ENCODE measurements at regions not wholly inside any gene's neighbourhood (a gene's known extent, or its start where the extent isn't known, plus 50 kb on each side); places are given as distances from the start of the nearest gene placed in this dataset.

DNA sequence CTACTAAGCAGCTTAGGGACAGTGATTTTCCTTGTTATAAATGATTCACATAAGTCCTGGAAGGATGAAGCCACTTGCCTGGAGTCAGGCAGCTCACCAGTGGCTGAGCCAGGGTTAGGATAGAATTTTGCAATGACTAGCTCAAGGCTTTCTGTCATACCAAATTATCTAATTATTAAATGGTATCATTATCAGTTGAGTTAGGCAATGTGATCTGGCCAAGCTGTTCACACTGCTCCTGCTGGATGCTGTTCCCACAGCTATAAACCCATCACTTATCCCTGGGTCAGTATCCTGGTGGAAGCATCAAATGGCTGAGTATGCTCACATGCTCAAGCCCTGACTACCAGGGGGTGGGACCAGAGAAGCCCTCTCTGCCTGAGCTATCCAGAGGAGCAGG lies 235.2 kb downstream of the MTX2 start:
- no peaks in the 10 kb centered on the region for H3K9me3 ChIP-seq (ENCODE audit: insufficient read depth, low read depth, low read length)
- H3K4me1 ChIP-seq (ENCODE audit: insufficient read depth, low read length): no peaks in the 10 kb centered on the region
- no peak overlapping the region for H3K4me3 ChIP-seq (ENCODE audit: low read length)
- no peaks in the 10 kb centered on the region for H3K36me3 ChIP-seq (ENCODE audit: insufficient read depth, low read length)
- peaks cover 15% of the 10 kb centered on the region for H3K27me3 ChIP-seq (ENCODE audit: insufficient read depth, low read length)
- H3K27ac ChIP-seq (ENCODE audit: low read depth, low read length): no peak overlapping the region
- H3K9ac ChIP-seq (ENCODE audit: low read depth, low read length): no peak overlapping the region

- H3K4me3 ChIP-seq (ENCODE audit: low read length): no peak overlapping the region
- no peak overlapping the region for H3K9ac ChIP-seq (ENCODE audit: low read depth, low read length)
- H3K27me3 ChIP-seq (ENCODE audit: insufficient read depth, low read length): peaks cover 3% of the 10 kb centered on the region; the same call in 1 of the 2 replicates
- H3K4me1 ChIP-seq (ENCODE audit: insufficient read depth, low read length): no peaks in the 10 kb centered on the region
- no peaks in the 10 kb centered on the region for H3K36me3 ChIP-seq (ENCODE audit: insufficient read depth, low read length)
- H3K9me3 ChIP-seq (ENCODE audit: insufficient read depth, low read depth, low read length): no peaks in the 10 kb centered on the region
- H3K27ac ChIP-seq (ENCODE audit: low read depth, low read length): no peak overlapping the region
- WGBS: 96% methylated on average over 3 of the region's 3 CpGs
These were observed 238.5 kb downstream of the MTX2 start for GRCh38 chr2:176507786-176508185.

DNA sequence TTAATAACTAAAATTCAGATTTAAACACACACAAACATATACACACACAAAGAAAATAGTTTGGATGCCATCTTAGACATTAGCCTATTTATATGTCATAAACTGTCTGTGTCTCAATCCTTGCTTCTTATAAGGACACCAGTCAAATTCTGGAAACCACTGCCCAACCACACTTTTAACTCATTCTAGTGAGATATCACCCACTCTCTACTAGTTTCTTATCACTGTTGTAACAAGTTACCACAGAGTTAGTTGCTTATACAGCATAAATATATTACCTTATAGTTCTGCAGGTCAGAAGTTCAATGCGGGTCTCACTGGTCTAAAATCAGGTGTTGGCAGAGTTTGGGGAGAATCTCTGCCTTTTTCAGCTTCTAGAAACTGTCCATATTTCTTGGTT lies 239.1 kb downstream of the MTX2 start:
- Histone ChIP-seq H3K9me3 (ENCODE audit: insufficient read depth, low read depth, low read length) (no peaks in the 10 kb centered on the region), H3K27me3 (ENCODE audit: insufficient read depth, low read length) (no peaks in the 10 kb centered on the region; the same call in 1 of the 2 replicates), H3K4me1 (ENCODE audit: insufficient read depth, low read length) (no peaks in the 10 kb centered on the region), H3K36me3 (ENCODE audit: insufficient read depth, low read length) (no peaks in the 10 kb centered on the region), H3K27ac (ENCODE audit: low read depth, low read length) (no peak overlapping the region), H3K9ac (ENCODE audit: low read depth, low read length) (no peak overlapping the region), H3K4me3 (ENCODE audit: low read length) (no peak overlapping the region)
- 91% methylated on average over 1 of the region's 1 CpG for WGBS

GRCh38 chr2:176508984-176509740 lies 239.9 kb downstream of the MTX2 start:
- Histone ChIP-seq H3K36me3 (ENCODE audit: insufficient read depth, low read length) (no peaks in the 10 kb centered on the region), H3K27ac (ENCODE audit: low read depth, low read length) (no peak overlapping the region), H3K27me3 (ENCODE audit: insufficient read depth, low read length) (peaks cover 3% of the 10 kb centered on the region; the same call in 1 of the 2 replicates), H3K9me3 (ENCODE audit: insufficient read depth, low read depth, low read length) (no peaks in the 10 kb centered on the region), H3K4me3 (ENCODE audit: low read length) (no peak overlapping the region), H3K9ac (ENCODE audit: low read depth, low read length) (no peak overlapping the region), H3K4me1 (ENCODE audit: insufficient read depth, low read length) (no peaks in the 10 kb centered on the region)
- whole genome bisulfite sequencing: 88% methylated on average over 5 of the region's 5 CpGs

DNA sequence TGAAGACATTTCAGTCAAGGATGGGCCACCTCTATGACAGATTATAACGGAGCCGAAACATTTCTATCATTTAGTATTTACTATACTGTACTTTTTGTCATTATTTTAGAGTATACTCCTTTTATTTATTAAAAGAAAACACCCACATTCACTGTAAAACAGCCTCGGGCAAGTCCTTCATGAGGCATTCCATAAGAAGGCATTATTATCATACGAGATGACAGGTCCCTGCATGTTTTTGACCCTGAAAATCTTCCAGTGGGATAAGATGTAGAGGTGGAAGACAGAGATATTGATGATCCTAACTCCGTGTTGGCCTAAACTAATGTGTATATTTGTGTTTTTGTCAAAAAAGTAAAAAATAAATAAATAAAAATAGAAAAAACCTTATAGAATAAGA lies 245.0 kb downstream of the MTX2 start:
- H3K36me3 ChIP-seq (ENCODE audit: insufficient read depth, low read length): no peaks in the 10 kb centered on the region
- H3K9ac ChIP-seq (ENCODE audit: low read depth, low read length): no peak overlapping the region
- no peak overlapping the region for H3K4me3 ChIP-seq (ENCODE audit: low read length)
- H3K27me3 ChIP-seq (ENCODE audit: insufficient read depth, low read length): peaks cover 51% of the 10 kb centered on the region
- no peaks in the 10 kb centered on the region for H3K4me1 ChIP-seq (ENCODE audit: insufficient read depth, low read length)
- WGBS: 88% methylated on average over 3 of the region's 5 CpGs
- H3K9me3 ChIP-seq (ENCODE audit: insufficient read depth, low read depth, low read length): no peaks in the 10 kb centered on the region
- no peak overlapping the region for H3K27ac ChIP-seq (ENCODE audit: low read depth, low read length)

- H3K4me3 ChIP-seq (ENCODE audit: low read length): no peak overlapping the region
- 92% methylated on average over 5 of the region's 6 CpGs for WGBS
- no peaks in the 10 kb centered on the region for H3K36me3 ChIP-seq (ENCODE audit: insufficient read depth, low read length)
- no peak overlapping the region for H3K9ac ChIP-seq (ENCODE audit: low read depth, low read length)
- peaks cover 58% of the 10 kb centered on the region for H3K27me3 ChIP-seq (ENCODE audit: insufficient read depth, low read length)
- H3K4me1 ChIP-seq (ENCODE audit: insufficient read depth, low read length): no peaks in the 10 kb centered on the region
- no peaks in the 10 kb centered on the region for H3K9me3 ChIP-seq (ENCODE audit: insufficient read depth, low read depth, low read length)
- H3K27ac ChIP-seq (ENCODE audit: low read depth, low read length): no peak overlapping the region
These were observed 245.7 kb downstream of the MTX2 start for GRCh38 chr2:176514805-176515500.

DNA sequence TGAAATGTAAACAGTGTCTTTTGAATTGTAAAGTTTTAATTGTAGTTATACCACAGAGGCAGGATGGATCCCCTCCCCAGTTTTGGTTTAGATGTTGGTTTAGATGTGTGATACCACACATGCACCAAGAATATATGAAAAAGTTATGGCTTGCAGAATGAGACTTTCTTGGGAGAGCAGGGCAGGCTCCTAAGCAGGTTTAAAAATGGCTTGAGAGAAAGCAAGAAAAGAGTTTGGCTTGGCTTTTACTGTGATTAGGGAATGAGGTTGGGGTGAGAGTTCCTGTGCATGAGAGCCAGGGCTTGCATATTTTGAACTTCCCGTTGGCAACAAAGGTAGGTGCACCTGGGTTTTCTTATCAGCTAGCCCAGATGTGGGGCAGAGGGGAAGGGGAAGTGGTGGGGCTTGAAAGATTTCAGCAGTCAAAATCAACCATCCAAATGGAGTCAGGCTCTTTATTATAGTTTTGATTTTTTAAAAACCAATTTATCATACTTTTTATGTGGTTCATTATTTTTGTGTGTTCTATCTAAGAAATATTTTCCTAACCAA lies 246.9 kb downstream of the MTX2 start:
- 64% methylated on average over 1 of the region's 1 CpG for WGBS
- H3K27me3 ChIP-seq (ENCODE audit: insufficient read depth, low read length): peaks cover 70% of the 10 kb centered on the region
- H3K4me3 ChIP-seq (ENCODE audit: low read length): no peak overlapping the region
- H3K9me3 ChIP-seq (ENCODE audit: insufficient read depth, low read depth, low read length): no peaks in the 10 kb centered on the region
- H3K9ac ChIP-seq (ENCODE audit: low read depth, low read length): no peak overlapping the region
- H3K36me3 ChIP-seq (ENCODE audit: insufficient read depth, low read length): no peaks in the 10 kb centered on the region
- no peak overlapping the region for H3K27ac ChIP-seq (ENCODE audit: low read depth, low read length)
- no peaks in the 10 kb centered on the region for H3K4me1 ChIP-seq (ENCODE audit: insufficient read depth, low read length)

DNA sequence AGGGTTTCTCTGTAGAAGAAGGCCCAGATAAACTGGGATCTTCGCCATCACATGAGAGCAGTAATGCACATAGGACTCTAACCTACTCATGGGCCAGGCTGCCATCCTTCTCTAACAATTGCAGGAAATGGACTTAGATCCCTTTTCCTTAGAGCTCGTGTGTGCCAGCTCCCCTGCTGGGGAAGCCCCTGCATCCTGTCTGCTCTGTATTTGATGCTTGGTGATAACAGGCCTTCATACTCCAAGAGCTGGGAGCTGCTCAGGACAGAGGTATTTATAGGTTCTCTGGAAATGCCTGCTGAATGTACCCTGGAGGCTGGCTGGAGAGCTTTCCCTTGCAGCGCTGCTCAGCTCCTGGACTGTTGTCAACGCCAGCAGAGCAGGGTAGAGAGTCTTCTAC lies 249.6 kb downstream of the MTX2 start:
- H3K36me3 ChIP-seq (ENCODE audit: insufficient read depth, low read length): no peaks in the 10 kb centered on the region
- no peak overlapping the region for H3K4me3 ChIP-seq (ENCODE audit: low read length)
- 33% methylated on average over 4 of the region's 4 CpGs for WGBS
- no peak overlapping the region for H3K27ac ChIP-seq (ENCODE audit: low read depth, low read length)
- no peak overlapping the region for H3K9ac ChIP-seq (ENCODE audit: low read depth, low read length)
- no peaks in the 10 kb centered on the region; the same call in 1 of the 2 replicates for H3K4me1 ChIP-seq (ENCODE audit: insufficient read depth, low read length)
- peaks cover 86% of the 10 kb centered on the region for H3K27me3 ChIP-seq (ENCODE audit: insufficient read depth, low read length)
- H3K9me3 ChIP-seq (ENCODE audit: insufficient read depth, low read depth, low read length): no peaks in the 10 kb centered on the region

DNA sequence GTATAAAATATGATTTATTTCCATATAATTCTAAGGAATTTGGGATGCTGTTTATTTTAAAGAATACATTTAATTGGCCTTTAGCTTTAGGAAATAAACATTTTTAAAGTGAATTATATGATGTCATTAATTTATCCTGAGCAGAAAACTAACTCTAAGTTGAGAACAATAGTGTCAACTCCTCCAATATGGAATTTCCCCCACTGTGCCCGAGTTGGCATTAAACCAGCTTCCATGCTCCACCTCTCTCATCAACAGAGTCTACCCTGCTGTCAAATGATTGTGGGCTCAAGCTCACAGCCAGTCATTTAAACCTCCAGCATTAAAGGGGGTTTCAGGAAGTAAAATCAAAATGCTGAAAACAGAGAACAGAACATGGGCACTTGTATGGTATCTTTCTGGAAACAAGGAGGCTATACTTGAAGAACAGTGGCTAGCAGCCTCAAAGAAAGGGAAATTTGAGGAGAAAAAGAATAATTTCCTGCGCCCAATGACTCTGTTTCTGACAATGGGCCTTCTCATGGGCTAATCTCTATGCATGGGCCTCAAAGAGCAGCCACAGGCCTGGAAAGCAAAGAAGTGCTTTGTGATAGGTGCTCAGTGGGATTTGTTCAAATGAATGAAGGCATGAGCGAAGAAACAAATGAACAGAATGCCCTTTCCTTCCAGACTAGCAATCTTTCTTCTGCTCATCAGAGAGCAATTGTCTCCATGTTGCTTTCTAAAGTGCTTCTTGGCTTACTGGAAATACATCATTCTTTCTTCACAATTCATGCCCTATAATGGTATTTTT lies 252.8 kb downstream of the MTX2 start:
- Histone ChIP-seq H3K27me3 (ENCODE audit: insufficient read depth, low read length) (peaks cover 70% of the 10 kb centered on the region), H3K27ac (ENCODE audit: low read depth, low read length) (no peak overlapping the region), H3K4me1 (ENCODE audit: insufficient read depth, low read length) (no peaks in the 10 kb centered on the region; the same call in 1 of the 2 replicates), H3K36me3 (ENCODE audit: insufficient read depth, low read length) (no peaks in the 10 kb centered on the region), H3K4me3 (ENCODE audit: low read length) (no peak overlapping the region), H3K9ac (ENCODE audit: low read depth, low read length) (no peak overlapping the region), H3K9me3 (ENCODE audit: insufficient read depth, low read depth, low read length) (no peaks in the 10 kb centered on the region)
- 58% methylated on average over 3 of the region's 3 CpGs for WGBS

GRCh38 chr2:176525086-176525485 lies 255.8 kb downstream of the MTX2 start:
- WGBS: 94% methylated on average over 2 of the region's 2 CpGs
- no peak overlapping the region for H3K4me3 ChIP-seq (ENCODE audit: low read length)

More at GRCh38 chr2:176525086-176525485, 255.8 kb downstream of the MTX2 start:
- Histone ChIP-seq H3K36me3 (ENCODE audit: insufficient read depth, low read length) (no peaks in the 10 kb centered on the region), H3K27ac (ENCODE audit: low read depth, low read length) (no peak overlapping the region), H3K27me3 (ENCODE audit: insufficient read depth, low read length) (peaks cover 58% of the 10 kb centered on the region), H3K9ac (ENCODE audit: low read depth, low read length) (no peak overlapping the region), H3K4me1 (ENCODE audit: insufficient read depth, low read length) (no peaks in the 10 kb centered on the region; the same call in 1 of the 2 replicates), H3K9me3 (ENCODE audit: insufficient read depth, low read depth, low read length) (no peaks in the 10 kb centered on the region)

Data from HUES64 (cell line).